Activated naive CD4-positive, alpha-beta T cell treated with anti-CD3 and anti-CD28 coated beads, Interleukin-2, amount 10 ng/mL, durations not matched to agents 7 days and 5 days (primary cell): ENCODE measurements at regions not wholly inside any gene's neighbourhood (a gene's known extent, or its start where the extent isn't known, plus 50 kb on each side); places are given as distances from the start of the nearest gene placed in this dataset.
"Not testable (repeated sequence)": the region's sequence is repeated elsewhere in the genome, so short reads cannot be mapped to it uniquely, and the experiment has no call there.

ENCODE experiments used
- CTCF ChIA-PET: fragments of 350-600 bp; sonication (Branson Sonifier 250); formaldehyde crosslinking; loops from one replicate; lab custom pipeline; 2021; ENCODE audit warnings: antibody characterized with exemption; lab: Charles Lee
- DNase-seq: peaks from one replicate; pipeline ENCODE4 v3.0.0-alpha.2; 2020
- H3K27ac Mint-ChIP-seq: one replicate; pipeline ENCODE4 v1.8.0; 2021; ENCODE audit warnings: mild to moderate bottlenecking, moderate library complexity, mixed read lengths
- H3K27me3 Mint-ChIP-seq: one replicate; pipeline ENCODE4 v1.8.0; 2021; ENCODE audit warnings: mild to moderate bottlenecking, mixed read lengths
- H3K36me3 Mint-ChIP-seq: one replicate; pipeline ENCODE4 v1.8.0; 2021; ENCODE audit warnings: mixed read lengths
- H3K4me1 Mint-ChIP-seq: one replicate; pipeline ENCODE4 v1.8.0; 2021; ENCODE audit warnings: mixed read lengths
- H3K4me3 Mint-ChIP-seq: one replicate; pipeline ENCODE4 v1.8.0; 2021; ENCODE audit warnings: mild to moderate bottlenecking, moderate library complexity, mixed read lengths
- H3K9me3 Mint-ChIP-seq: one replicate; pipeline ENCODE4 v1.8.0; 2021; ENCODE audit warnings: mixed read lengths

GRCh38 chr4:141469392-141469791 is 167.0 kb upstream of the IL15 start:
- Mint-ChIP-seq H3K4me1 (no peaks in the 10 kb centered on the region), H3K27me3 (no peaks in the 10 kb centered on the region), H3K9me3 (no peaks in the 10 kb centered on the region), H3K4me3 (no peak overlapping the region), H3K36me3 (no peaks in the 10 kb centered on the region), H3K27ac (no peak overlapping the region)
- DNase-seq: no peak
- CTCF ChIA-PET: no interaction called here

- Mint-ChIP-seq H3K36me3 (no peaks in the 10 kb centered on the region), H3K4me1 (no peaks in the 10 kb centered on the region), H3K27ac (no peak overlapping the region), H3K27me3 (no peaks in the 10 kb centered on the region), H3K4me3 (no peak overlapping the region), H3K9me3 (no peaks in the 10 kb centered on the region)
- CTCF ChIA-PET: no interaction called here
- no peak for DNase-seq
These were observed 163.3 kb upstream of the IL15 start for GRCh38 chr4:141473026-141473540.

GRCh38 chr4:141473952-141474351 is 162.4 kb upstream of the IL15 start:
- Mint-ChIP-seq H3K4me1 (no peaks in the 10 kb centered on the region), H3K4me3 (no peak overlapping the region), H3K27ac (no peak overlapping the region), H3K36me3 (no peaks in the 10 kb centered on the region), H3K9me3 (no peaks in the 10 kb centered on the region), H3K27me3 (no peaks in the 10 kb centered on the region)
- no peak for DNase-seq
- CTCF ChIA-PET: no interaction called here

- Mint-ChIP-seq H3K9me3 (peaks cover 15% of the 10 kb centered on the region), H3K4me3 (no peak overlapping the region), H3K27me3 (no peaks in the 10 kb centered on the region), H3K4me1 (no peaks in the 10 kb centered on the region), H3K27ac (no peak overlapping the region), H3K36me3 (no peaks in the 10 kb centered on the region)
- no peak for DNase-seq
- CTCF ChIA-PET: no interaction called here
These were observed 155.4 kb upstream of the IL15 start for GRCh38 chr4:141480950-141481349.

- H3K27me3 Mint-ChIP-seq, H3K4me3 Mint-ChIP-seq, H3K36me3 Mint-ChIP-seq, H3K4me1 Mint-ChIP-seq, CTCF ChIA-PET, DNase-seq, H3K27ac Mint-ChIP-seq: not testable (repeated sequence)
- peaks cover 17% of the 10 kb centered on the region for H3K9me3 Mint-ChIP-seq
These were observed 152.1 kb upstream of the IL15 start for GRCh38 chr4:141484298-141484697.

- no peak overlapping the region for H3K27ac Mint-ChIP-seq
- no peak for DNase-seq
These were observed 149.9 kb upstream of the IL15 start for GRCh38 chr4:141486375-141486997.

GRCh38 chr4:141497627-141498026 is 138.8 kb upstream of the IL15 start:
- no peaks in the 10 kb centered on the region for H3K36me3 Mint-ChIP-seq
- H3K27me3 Mint-ChIP-seq: no peaks in the 10 kb centered on the region
- H3K27ac Mint-ChIP-seq: no peak overlapping the region
- CTCF ChIA-PET: no interaction called here
- H3K4me3 Mint-ChIP-seq: no peak overlapping the region
- no peaks in the 10 kb centered on the region for H3K4me1 Mint-ChIP-seq
- no peak for DNase-seq
- H3K9me3 Mint-ChIP-seq: no peaks in the 10 kb centered on the region

More at GRCh38 chr4:141486375-141486997, 149.9 kb upstream of the IL15 start:
- peaks cover 5% of the 10 kb centered on the region for H3K9me3 Mint-ChIP-seq
- CTCF ChIA-PET: no interaction called here
- H3K4me3 Mint-ChIP-seq: no peak overlapping the region
- no peaks in the 10 kb centered on the region for H3K4me1 Mint-ChIP-seq
- H3K36me3 Mint-ChIP-seq: no peaks in the 10 kb centered on the region
- no peaks in the 10 kb centered on the region for H3K27me3 Mint-ChIP-seq

GRCh38 chr4:141499261-141499853 is 137.0 kb upstream of the IL15 start:
- Mint-ChIP-seq H3K27ac (no peak overlapping the region), H3K4me3 (no peak overlapping the region), H3K27me3 (no peaks in the 10 kb centered on the region), H3K36me3 (no peaks in the 10 kb centered on the region), H3K4me1 (no peaks in the 10 kb centered on the region), H3K9me3 (no peaks in the 10 kb centered on the region)
- CTCF ChIA-PET: no interaction called here
- DNase-seq: no peak

- Mint-ChIP-seq H3K36me3 (no peaks in the 10 kb centered on the region), H3K27ac (no peak overlapping the region), H3K4me3 (no peak overlapping the region), H3K27me3 (no peaks in the 10 kb centered on the region), H3K4me1 (no peaks in the 10 kb centered on the region), H3K9me3 (no peaks in the 10 kb centered on the region)
- CTCF ChIA-PET: no interaction called here
- DNase-seq: no peak
These were observed 135.0 kb upstream of the IL15 start for GRCh38 chr4:141501395-141501794.

- no peak for DNase-seq
- Mint-ChIP-seq H3K36me3 (no peaks in the 10 kb centered on the region), H3K9me3 (no peaks in the 10 kb centered on the region), H3K4me1 (no peaks in the 10 kb centered on the region), H3K27ac (no peak overlapping the region), H3K27me3 (no peaks in the 10 kb centered on the region), H3K4me3 (no peak overlapping the region)
- CTCF ChIA-PET: no interaction called here
These were observed 134.5 kb upstream of the IL15 start for GRCh38 chr4:141501931-141502330.

GRCh38 chr4:141502755-141503154 is 133.6 kb upstream of the IL15 start:
- no peaks in the 10 kb centered on the region for H3K9me3 Mint-ChIP-seq
- H3K36me3 Mint-ChIP-seq: no peaks in the 10 kb centered on the region
- DNase-seq: no peak
- H3K4me3 Mint-ChIP-seq: no peak overlapping the region
- H3K27ac Mint-ChIP-seq: no peak overlapping the region
- no peaks in the 10 kb centered on the region for H3K27me3 Mint-ChIP-seq
- no peaks in the 10 kb centered on the region for H3K4me1 Mint-ChIP-seq
- CTCF ChIA-PET: no interaction called here

- Mint-ChIP-seq H3K9me3 (no peaks in the 10 kb centered on the region), H3K4me1 (no peaks in the 10 kb centered on the region), H3K36me3 (no peaks in the 10 kb centered on the region), H3K4me3 (no peak overlapping the region), H3K27ac (no peak overlapping the region), H3K27me3 (no peaks in the 10 kb centered on the region)
- DNase-seq: no peak
- CTCF ChIA-PET: no interaction called here
These were observed 133.1 kb upstream of the IL15 start for GRCh38 chr4:141503260-141503659.

GRCh38 chr4:141511055-141511454 is 125.3 kb upstream of the IL15 start:
- Mint-ChIP-seq H3K27me3 (no peaks in the 10 kb centered on the region), H3K9me3 (peaks cover 2% of the 10 kb centered on the region), H3K36me3 (no peaks in the 10 kb centered on the region), H3K4me3 (no peak overlapping the region), H3K4me1 (no peaks in the 10 kb centered on the region), H3K27ac (no peak overlapping the region)
- CTCF ChIA-PET: no interaction called here
- DNase-seq: no peak

- H3K27ac Mint-ChIP-seq: no peak overlapping the region
- H3K4me1 Mint-ChIP-seq: no peaks in the 10 kb centered on the region
- no peak for DNase-seq
- H3K36me3 Mint-ChIP-seq: no peaks in the 10 kb centered on the region
- CTCF ChIA-PET: no interaction called here
- H3K4me3 Mint-ChIP-seq: no peak overlapping the region
- peaks cover 2% of the 10 kb centered on the region for H3K9me3 Mint-ChIP-seq
- no peaks in the 10 kb centered on the region for H3K27me3 Mint-ChIP-seq
These were observed 122.5 kb upstream of the IL15 start for GRCh38 chr4:141513866-141514265.

GRCh38 chr4:141518222-141518621 is 118.2 kb upstream of the IL15 start:
- CTCF ChIA-PET: no interaction called here
- Mint-ChIP-seq H3K27me3 (no peaks in the 10 kb centered on the region), H3K27ac (no peak overlapping the region), H3K36me3 (no peaks in the 10 kb centered on the region), H3K4me3 (no peak overlapping the region), H3K9me3 (no peaks in the 10 kb centered on the region), H3K4me1 (no peaks in the 10 kb centered on the region)
- no peak for DNase-seq
